Chondrocyte (in vitro differentiated cells): ENCODE measurements at regions not wholly inside any gene's neighbourhood (a gene's known extent, or its start where the extent isn't known, plus 50 kb on each side); places are given as distances from the start of the nearest gene placed in this dataset.
A peak's percentile ranks its signal among the peaks of the same experiment; 100 is the strongest.

Experiments used
- DNase-seq: peaks from one replicate; pipeline ENCODE4 v3.0.0; 2021; ENCODE audit warnings: mixed read lengths, low spot score
- H3K27ac Mint-ChIP-seq: one replicate; pipeline ENCODE4 v1.8.0; 2021; ENCODE audit warnings: mild to moderate bottlenecking, moderate library complexity, mixed read lengths; ENCODE audit not compliant: unreplicated experiment
- H3K27me3 Mint-ChIP-seq: 2 replicates; pipeline ENCODE4 v1.8.0; 2021; ENCODE audit warnings: low read depth, mixed read lengths
- H3K36me3 Mint-ChIP-seq: 2 replicates; pipeline ENCODE4 v1.8.0; 2021; ENCODE audit warnings: low read depth, mixed read lengths
- H3K4me1 Mint-ChIP-seq: 2 replicates; pipeline ENCODE4 v1.8.0; 2021; ENCODE audit warnings: low read depth, mild to moderate bottlenecking, mixed read lengths
- H3K4me3 Mint-ChIP-seq: one replicate; pipeline ENCODE4 v1.8.0; 2021; ENCODE audit warnings: mild to moderate bottlenecking, moderate library complexity, mixed read lengths; ENCODE audit not compliant: unreplicated experiment
- H3K9me3 Mint-ChIP-seq: 2 replicates; pipeline ENCODE4 v1.8.0; 2021; ENCODE audit warnings: low read depth, mixed read lengths
- TF ChIP-seq, protein P1 (sequence below): fragments of 200-600 bp; sonication (generic); IDR thresholded peaks from 2 replicates; pipeline ENCODE4 v1.5.0; 2021; ENCODE audit warnings: antibody characterized with exemption, mild to moderate bottlenecking, moderate library complexity

DNA sequence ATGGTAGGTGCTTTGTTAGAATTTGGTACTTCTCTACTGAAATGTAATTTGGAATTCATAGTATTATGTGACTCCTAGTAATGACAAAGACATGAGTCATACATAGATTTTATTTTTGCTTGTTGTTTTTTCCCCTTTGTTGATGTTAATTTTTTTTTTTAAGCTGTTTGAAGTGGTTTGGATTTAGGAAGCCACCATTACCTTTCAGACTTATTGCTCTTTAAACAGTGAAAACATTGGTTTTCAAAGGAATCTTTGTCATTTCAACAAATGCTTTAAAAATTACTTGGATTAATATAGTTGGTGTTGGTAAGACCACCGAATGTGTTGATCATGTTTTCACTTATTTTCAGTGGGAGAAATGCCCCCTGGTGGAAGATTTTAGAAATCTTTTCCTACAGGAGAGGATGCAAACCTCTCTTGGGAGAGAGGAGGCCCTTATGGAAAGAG, 170.1 kb upstream of the PITX1 start:
- no peak overlapping the region for H3K27ac Mint-ChIP-seq
- peaks cover 20% of the 10 kb centered on the region for H3K27me3 Mint-ChIP-seq
- H3K9me3 Mint-ChIP-seq, result peaks cover 18% of the 10 kb centered on the region
- H3K4me1 Mint-ChIP-seq, result peaks cover 11% of the 10 kb centered on the region
- DNase-seq, result no peak
- TF ChIP-seq, protein P1, sequence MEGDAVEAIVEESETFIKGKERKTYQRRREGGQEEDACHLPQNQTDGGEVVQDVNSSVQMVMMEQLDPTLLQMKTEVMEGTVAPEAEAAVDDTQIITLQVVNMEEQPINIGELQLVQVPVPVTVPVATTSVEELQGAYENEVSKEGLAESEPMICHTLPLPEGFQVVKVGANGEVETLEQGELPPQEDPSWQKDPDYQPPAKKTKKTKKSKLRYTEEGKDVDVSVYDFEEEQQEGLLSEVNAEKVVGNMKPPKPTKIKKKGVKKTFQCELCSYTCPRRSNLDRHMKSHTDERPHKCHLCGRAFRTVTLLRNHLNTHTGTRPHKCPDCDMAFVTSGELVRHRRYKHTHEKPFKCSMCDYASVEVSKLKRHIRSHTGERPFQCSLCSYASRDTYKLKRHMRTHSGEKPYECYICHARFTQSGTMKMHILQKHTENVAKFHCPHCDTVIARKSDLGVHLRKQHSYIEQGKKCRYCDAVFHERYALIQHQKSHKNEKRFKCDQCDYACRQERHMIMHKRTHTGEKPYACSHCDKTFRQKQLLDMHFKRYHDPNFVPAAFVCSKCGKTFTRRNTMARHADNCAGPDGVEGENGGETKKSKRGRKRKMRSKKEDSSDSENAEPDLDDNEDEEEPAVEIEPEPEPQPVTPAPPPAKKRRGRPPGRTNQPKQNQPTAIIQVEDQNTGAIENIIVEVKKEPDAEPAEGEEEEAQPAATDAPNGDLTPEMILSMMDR, result peak; percentile 68
- no peak overlapping the region for H3K4me3 Mint-ChIP-seq
- H3K36me3 Mint-ChIP-seq, result peaks cover 10% of the 10 kb centered on the region

DNA sequence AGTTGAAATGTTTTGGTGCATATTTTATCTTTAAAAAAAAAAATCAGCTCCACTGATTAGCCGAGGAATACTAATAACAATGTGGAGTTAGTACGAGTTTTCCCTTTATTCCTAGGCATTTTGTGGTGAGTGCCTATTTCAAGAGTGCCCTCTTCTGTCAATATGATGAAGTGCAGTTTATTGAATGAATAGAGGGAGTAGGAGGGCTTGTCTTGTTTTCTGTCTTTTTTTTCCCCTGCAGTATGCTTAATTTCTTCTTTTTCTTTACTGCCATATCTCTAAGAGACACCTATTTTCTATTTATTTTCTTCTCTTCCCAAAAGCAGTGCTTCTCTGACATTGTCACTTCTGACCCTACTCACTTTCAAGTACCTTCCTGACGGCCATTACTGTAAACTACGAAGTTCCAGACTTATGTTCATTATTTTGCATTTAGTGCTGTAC, 169.6 kb upstream of the PITX1 start:
- Mint-ChIP-seq H3K36me3 (peaks cover 10% of the 10 kb centered on the region), H3K4me1 (peaks cover 5% of the 10 kb centered on the region), H3K27me3 (peaks cover 25% of the 10 kb centered on the region), H3K9me3 (peaks cover 18% of the 10 kb centered on the region), H3K27ac (no peak overlapping the region), H3K4me3 (no peak overlapping the region)
- no peak for DNase-seq
- TF ChIP-seq, protein P1, result peak; percentile 59

DNA sequence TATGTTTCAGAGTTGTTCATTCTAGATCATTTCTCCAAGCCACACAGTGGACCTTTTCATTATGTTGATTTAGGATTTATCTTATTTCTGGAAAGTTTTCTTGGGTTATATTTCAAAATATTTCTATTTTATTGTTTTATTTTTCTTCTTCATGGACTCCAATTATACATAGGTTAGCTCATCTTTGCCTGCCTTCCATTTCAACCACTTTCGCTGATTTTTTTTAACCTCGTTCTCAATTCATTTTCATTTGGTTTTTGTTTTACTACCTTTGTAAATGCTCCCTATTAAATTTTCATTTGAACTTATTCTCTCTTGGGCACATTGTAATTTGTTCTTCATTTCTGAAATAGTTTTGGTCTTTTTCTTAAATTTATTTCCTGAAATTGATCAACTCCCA, 169.0 kb upstream of the PITX1 start:
- no peak overlapping the region for H3K27ac Mint-ChIP-seq
- DNase-seq, result no peak
- no peaks in the 10 kb centered on the region for H3K4me1 Mint-ChIP-seq
- peaks cover 10% of the 10 kb centered on the region for H3K36me3 Mint-ChIP-seq
- H3K4me3 Mint-ChIP-seq, result no peak overlapping the region
- TF ChIP-seq, protein P1, result no peak
- H3K27me3 Mint-ChIP-seq, result peaks cover 28% of the 10 kb centered on the region
- peaks cover 18% of the 10 kb centered on the region for H3K9me3 Mint-ChIP-seq

DNA sequence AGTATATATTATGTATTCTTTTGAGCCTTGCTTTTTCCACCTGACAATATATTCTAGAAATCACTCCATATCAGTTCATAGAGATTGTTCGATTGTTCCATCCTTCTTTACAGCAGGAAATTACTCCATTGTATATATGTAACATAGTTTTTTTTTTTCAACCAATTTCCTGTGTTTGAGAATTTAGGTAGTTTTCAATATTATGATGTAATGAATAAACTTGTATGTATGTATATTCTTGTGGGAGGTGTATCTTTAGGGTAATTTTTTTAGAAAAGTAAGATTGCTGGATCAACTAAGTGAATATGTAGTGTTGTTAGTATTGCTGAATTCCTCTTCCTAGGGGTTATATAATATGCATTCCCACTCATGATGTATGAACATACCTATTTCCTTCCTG, 165.9 kb upstream of the PITX1 start:
- H3K36me3 Mint-ChIP-seq, result peaks cover 14% of the 10 kb centered on the region
- peaks cover 35% of the 10 kb centered on the region for H3K9me3 Mint-ChIP-seq
- no peak overlapping the region for H3K27ac Mint-ChIP-seq
- peaks cover 28% of the 10 kb centered on the region for H3K27me3 Mint-ChIP-seq
- no peak for DNase-seq
- no peak overlapping the region for H3K4me3 Mint-ChIP-seq
- no peaks in the 10 kb centered on the region for H3K4me1 Mint-ChIP-seq
- TF ChIP-seq, protein P1, result no peak

DNA sequence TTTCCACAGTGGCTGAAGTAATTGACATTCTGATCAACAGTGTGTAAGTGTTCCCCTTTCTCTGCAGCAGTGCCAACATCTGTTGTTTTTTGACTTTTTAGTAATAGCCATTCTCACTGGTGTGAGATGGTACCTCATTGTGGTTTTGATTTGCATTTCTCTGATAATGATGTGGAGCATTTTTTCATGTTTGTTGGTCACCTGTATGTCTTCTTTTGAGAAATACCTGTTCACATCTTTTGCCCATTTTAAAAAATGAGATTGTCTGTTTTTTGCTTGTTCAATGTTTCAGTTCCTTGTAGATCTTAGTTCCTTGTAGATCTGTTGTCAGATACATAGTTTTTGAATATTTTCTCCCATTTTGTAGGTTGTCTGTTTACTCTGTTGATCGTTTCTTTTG, 162.5 kb upstream of the PITX1 start:
- Mint-ChIP-seq H3K4me3 (no peak overlapping the region), H3K27me3 (peaks cover 35% of the 10 kb centered on the region), H3K9me3 (peaks cover 17% of the 10 kb centered on the region), H3K27ac (no peak overlapping the region), H3K36me3 (peaks cover 3% of the 10 kb centered on the region), H3K4me1 (peaks cover 6% of the 10 kb centered on the region)
- DNase-seq, result no peak
- TF ChIP-seq, protein P1, result no peak
